ENCODE measurements at regions not wholly inside any gene's neighbourhood (a gene's known extent, or its start where the extent isn't known, plus 50 kb on each side); places are given as distances from the start of the nearest gene placed in this dataset.

DNA sequence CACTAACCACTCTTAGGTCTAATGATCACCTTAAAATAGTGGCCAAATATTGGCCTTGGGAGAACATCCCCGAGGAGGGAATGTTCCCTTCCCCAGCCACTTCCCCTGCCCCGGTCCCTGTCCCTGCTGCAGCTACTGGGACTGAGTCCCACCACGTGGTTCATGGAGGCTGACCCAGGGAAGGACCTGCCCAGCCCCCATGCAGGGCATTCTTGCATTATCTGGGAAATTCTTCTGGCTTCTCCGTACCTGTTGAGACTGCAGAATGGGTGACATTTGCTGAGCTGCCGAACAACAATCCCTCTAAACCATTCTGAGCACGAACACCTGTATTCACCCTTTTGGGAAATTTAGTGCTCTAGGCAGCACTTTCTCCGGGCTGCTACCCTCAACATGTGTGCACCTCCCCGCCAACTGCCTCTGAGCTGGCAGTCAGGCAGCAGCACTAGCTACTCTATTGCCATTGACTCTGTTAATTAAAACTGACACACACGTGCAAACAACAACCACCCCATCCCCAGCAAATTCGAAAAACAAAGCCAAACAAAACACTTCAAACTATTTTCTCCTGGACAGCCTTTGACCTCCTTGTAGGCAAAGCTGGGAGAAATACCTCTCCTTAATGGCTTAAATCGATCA, 567.4 kb upstream of the MKI67 start:
- no peak for DNase-seq

DNA sequence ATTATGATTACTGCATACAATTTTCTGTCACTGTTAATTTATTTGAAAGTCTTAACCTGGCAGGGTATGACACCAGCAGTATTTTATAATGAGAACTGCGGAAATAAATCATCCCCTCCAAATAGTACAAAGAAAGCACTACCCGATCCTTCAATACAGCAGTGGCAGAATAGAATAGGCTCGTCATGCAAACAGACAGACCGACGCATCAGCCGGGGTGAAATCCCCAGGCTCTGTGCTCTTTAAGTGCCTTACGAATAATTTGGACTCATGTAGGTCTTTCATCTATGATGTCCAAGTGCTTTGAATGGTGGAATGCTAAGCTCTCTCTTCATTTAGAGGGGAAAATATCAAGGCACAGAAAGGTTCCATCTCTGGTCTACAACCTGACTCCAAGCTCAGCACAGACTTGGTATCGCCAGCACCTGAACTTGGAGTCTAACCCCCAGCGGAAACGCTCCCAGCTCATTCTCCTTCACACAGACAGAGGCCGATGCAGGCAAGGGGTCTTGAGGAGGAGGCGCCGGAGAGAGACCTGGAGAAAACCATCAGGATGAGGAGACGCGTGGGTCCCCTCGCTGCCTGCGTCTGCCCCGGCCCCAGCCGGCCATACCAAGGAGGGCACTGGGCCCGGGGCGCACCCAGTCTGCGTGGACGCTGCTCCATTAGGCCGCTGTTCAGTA, 568.1 kb upstream of the MKI67 start:
- DNase-seq: no peak

- no peak for DNase-seq
Measured at GRCh38 chr10:128694851-128695725, 568.9 kb upstream of the MKI67 start.

DNA sequence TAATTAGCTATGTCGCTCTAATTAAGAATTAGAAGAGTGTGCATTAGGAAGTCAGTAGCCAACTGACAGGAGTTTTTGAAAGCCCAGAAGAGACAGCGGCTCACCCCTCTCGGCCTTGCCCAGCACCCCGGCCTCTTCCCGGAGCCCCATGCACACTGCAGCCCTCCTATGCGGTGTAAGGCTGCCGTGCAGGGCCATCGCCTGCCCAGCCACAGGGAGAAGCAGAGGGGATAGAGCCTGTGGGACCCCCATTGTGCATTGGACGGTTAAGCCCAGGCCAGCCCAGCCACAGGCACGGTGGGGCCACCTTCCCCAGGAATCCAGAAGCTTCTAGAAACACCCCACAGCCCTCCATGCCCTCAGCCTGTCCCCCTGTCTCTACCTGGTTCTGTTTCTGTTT, 569.7 kb upstream of the MKI67 start:
- DNase-seq: no peak

GRCh38 chr10:128697437-128697836, 571.2 kb upstream of the MKI67 start:
- no peak for DNase-seq

GRCh38 chr10:128701381-128701780, 575.2 kb upstream of the MKI67 start:
- no peak for DNase-seq

- DNase-seq: no peak
Measured at GRCh38 chr10:128701837-128702236, 575.6 kb upstream of the MKI67 start.

DNA sequence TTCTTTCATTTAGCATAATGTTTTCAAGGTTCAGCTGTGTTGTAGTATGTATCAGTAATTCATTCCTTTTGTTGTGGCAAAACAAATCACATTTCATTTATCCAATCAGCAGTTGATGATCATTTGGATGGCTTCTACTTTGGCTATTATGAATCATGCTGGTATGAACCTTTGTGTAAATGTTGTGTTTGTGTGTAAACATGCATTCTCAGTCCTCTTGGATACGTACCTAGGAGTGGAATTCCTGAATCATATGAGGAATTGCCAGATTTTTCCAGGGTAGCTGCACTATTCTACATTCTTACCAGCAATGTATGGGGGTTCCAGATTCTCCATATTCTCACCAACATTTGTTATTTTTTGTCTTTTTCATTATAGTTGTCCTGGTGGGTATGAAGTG, 578.5 kb upstream of the MKI67 start:
- DNase-seq: no peak

- DNase-seq: no peak
Measured at GRCh38 chr10:128708182-128708581, 582.0 kb upstream of the MKI67 start.

- no peak for DNase-seq
Measured at GRCh38 chr10:128709686-128710085, 583.5 kb upstream of the MKI67 start.

- no peak for DNase-seq
Measured at GRCh38 chr10:128710098-128710797, 584.0 kb upstream of the MKI67 start.

- no peak for DNase-seq
Measured at GRCh38 chr10:128710798-128711183, 584.6 kb upstream of the MKI67 start.

DNA sequence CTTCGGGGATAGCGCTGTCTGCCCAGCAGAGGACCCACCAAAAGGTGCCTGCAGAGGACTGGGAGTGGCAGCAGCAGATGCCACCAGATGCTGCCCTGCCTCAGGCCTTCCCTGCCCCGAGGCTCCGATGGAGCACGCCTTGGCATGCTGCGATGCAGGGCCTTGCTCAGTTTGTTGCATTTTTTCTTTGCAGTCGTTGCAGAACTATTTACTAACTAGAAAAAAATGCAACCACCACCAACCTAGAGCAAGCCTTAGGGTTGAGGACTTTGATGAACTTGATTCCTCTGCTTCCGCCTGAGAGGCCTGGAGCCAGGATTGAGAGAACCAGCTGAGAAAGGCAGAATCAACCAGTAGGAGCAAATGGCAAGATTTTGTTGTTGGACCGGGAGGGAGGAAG, 585.6 kb upstream of the MKI67 start:
- DNase-seq: no peak

DNA sequence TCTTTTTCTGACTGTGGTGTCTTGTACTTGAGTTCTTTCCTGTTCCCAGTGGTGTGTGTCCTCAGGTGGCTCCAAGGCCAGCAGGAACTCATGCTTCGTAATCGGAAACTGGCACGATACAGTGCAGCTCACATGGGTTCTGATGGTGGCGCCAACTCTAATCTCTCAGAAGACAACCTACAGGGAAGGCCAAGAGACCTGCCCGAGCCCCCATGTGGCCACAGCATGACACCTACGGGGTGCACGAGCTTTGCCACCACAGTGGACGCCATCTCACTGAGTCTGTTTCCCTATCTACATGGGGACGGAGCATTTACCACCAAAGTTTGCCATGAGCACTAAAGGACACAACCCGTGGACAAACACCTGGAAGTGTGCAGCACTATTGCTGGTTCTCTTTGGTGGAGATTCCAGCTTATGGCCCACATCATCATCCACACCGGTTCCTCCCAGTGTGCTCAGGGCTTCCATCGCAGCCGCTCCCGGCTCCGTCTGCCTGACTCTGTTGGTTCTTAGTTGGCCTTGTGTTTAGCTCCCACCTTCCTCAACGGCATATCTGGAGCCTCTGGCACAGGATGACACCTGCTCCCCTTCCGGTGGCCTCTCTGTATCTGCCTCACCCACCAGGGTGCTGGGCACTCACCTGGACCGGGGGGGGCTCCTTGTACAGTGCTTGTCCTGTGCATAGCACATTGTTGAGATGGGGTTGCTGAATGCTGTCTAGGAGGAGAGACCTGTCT, 586.6 kb upstream of the MKI67 start:
- no peak for DNase-seq

DNA sequence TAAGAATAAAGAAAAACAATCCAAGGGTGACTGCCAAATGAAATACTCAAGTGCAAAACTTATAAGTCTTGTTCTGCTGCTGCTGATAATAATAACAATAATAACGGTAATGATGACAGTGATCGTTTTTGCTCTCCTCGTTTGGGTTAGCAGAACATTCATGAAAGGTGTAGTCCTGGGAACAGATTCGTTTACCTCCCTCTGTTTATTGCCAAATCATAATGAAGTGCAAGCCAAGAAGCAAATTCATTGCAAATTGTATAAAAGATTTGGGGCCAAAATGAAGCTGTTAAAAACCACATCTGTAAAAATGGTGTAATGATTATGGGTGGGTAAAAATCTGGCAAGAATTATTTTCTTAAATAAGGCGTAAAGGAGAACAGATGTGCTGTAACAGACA, 587.2 kb upstream of the MKI67 start:
- DNase-seq: no peak

- DNase-seq: no peak
Measured at GRCh38 chr10:128713874-128714570, 587.8 kb upstream of the MKI67 start.

GRCh38 chr10:128714644-128715415, 588.6 kb upstream of the MKI67 start:
- no peak for DNase-seq

DNA sequence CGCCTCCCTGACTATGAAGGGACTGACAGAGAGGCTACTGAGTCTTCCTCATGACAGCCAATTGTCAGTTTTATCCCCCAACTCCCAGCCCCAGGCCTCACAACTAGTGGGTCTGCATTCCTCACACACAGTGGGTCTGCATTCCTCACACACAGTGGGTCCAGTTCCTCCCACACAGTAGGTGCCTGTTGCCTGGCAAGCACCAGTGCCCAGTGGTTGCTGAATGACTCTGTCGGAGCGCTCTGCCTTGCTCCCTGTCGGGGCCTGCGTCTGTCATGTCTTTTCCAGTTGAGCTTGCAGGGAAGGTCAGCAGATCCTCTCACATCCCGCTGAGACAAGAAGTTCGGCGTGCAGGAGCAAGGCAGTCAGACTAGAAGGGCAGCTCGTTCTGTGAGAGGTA, 590.0 kb upstream of the MKI67 start:
- DNase-seq: no peak

- no peak for DNase-seq
Measured at GRCh38 chr10:128721963-128722445, 595.8 kb upstream of the MKI67 start.

DNA sequence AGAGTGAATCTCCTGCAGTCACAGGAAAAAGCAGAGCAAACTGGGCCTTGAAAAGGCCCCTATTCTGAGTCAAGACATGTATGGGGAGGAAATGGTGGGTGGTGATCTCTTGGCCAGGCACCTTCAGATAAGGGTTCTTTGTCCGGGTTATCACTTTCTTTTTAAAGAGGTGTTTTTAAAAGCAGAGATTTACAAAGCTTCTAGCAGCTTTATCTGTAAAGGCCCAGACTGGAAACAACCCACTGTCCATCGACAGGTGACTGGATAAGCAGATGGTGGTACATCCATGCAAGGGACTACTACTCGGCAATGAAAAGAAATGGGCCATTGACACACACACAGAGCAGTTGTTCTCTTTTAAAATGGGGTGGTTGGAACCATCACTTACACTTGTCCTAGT, 596.7 kb upstream of the MKI67 start:
- no peak for DNase-seq

- no peak for DNase-seq
Measured at GRCh38 chr10:128723631-128724205, 597.5 kb upstream of the MKI67 start.
